ENCODE measurements at regions not wholly inside any gene's neighbourhood (a gene's known extent, or its start where the extent isn't known, plus 50 kb on each side); places are given as distances from the start of the nearest gene placed in this dataset.

- TF ChIP-seq YY1 (IDR thresholded peaks at IDR 0.05; ENCODE audit: extremely low read depth, insufficient replicate concordance, low read depth, low read length) = no peak
- no peak for TF ChIP-seq SIN3A (IDR thresholded peaks at IDR 0.05; ENCODE audit: low read depth)
- no peak for TF ChIP-seq TCF7L2 (IDR thresholded peaks at IDR 0.05; ENCODE audit: borderline replicate concordance, extremely low read depth, insufficient read depth, insufficient read length)
- no peak for TF ChIP-seq FOSL1 (IDR thresholded peaks at IDR 0.05; ENCODE audit: low read depth)
- no peak for TF ChIP-seq ZNF274 (IDR thresholded peaks at IDR 0.05; ENCODE audit: low read depth, low read length)
- no peak for TF ChIP-seq ZFX (IDR thresholded peaks at IDR 0.05)
- TF ChIP-seq CBX3 (IDR thresholded peaks at IDR 0.05; ENCODE audit: low read depth) = no peak
- no peak for TF ChIP-seq SRF (IDR thresholded peaks at IDR 0.05; ENCODE audit: low read depth)
Measured at GRCh38 chr1:67917006-67917405, 83.7 kb upstream of the GNG12 start (continued).

GRCh38 chr1:67916140-67916886 is 83.0 kb upstream of the GNG12 start:
- POLR2A ChIA-PET = no interaction called here
- Histone ChIP-seq H3K9me2 (ENCODE audit: insufficient read depth) (no peaks in the 10 kb centered on the region), H3K4me2 (ENCODE audit: low read length) (no peak overlapping the region), H3K4me3 (replicated peaks in 1 of 2; ENCODE audit: low read depth in 1 of 2, low read length in 2 of 2) (no peak overlapping the region), H3K9me3 (ENCODE audit: control insufficient read depth in 1 of 2, insufficient read depth in 1 of 2, low read depth in 1 of 2, low read length in 2 of 2) (no peaks in the 10 kb centered on the region), H3K79me2 (ENCODE audit: insufficient read depth, low read length) (no peaks in the 10 kb centered on the region), H3K27me3 (ENCODE audit: insufficient read depth, low read length) (no peaks in the 10 kb centered on the region), H4K20me1 (ENCODE audit: insufficient read depth) (no peaks in the 10 kb centered on the region), H3K36me3 (ENCODE audit: control insufficient read depth in 1 of 2, insufficient read depth in 2 of 2, low read length in 2 of 2) (no peaks in the 10 kb centered on the region), H3K4me1 (ENCODE audit: control insufficient read depth in 1 of 2, insufficient read depth in 2 of 2, low read length in 2 of 2) (no peaks in the 10 kb centered on the region), H3K27ac (ENCODE audit: low read depth, low read length) (no peak overlapping the region), H2AFZ (ENCODE audit: low read depth, low read length, poor library complexity, severe bottlenecking) (no peak overlapping the region), H3K9ac (ENCODE audit: low read length) (no peak overlapping the region)
- RAD21 ChIA-PET (ENCODE audit: low non-redundant PET in 1 of 2, low total read pairs in 2 of 2, uncharacterized antibody in 2 of 2, unreplicated experiment in 2 of 2) = no interaction called here
- CTCF ChIA-PET = no interaction called here
- no TSS peak for BruUV-seq (replicated peaks)
- intact Hi-C loops (cut with micrococcal nuclease) = no loop called here
- ATAC-seq (no peak), DNase-seq (ENCODE audit: low read depth, low spot score) (no peak)
- TF ChIP-seq MAX (IDR thresholded peaks at IDR 0.05) = no peak
- no peak for TF ChIP-seq ZNF274 (IDR thresholded peaks at IDR 0.05; ENCODE audit: low read depth, low read length)
- TF ChIP-seq SRF (IDR thresholded peaks at IDR 0.05; ENCODE audit: low read depth) = no peak
- TF ChIP-seq TCF7L2 (IDR thresholded peaks at IDR 0.05; ENCODE audit: borderline replicate concordance, extremely low read depth, insufficient read depth, insufficient read length) = no peak
- no peak for TF ChIP-seq CEBPB (IDR thresholded peaks at IDR 0.05; ENCODE audit: low read depth)
- no peak for TF ChIP-seq FOSL1 (IDR thresholded peaks at IDR 0.05; ENCODE audit: low read depth)
- TF ChIP-seq ATF3 (IDR thresholded peaks at IDR 0.05) = no peak
- TF ChIP-seq CBX3 (IDR thresholded peaks at IDR 0.05; ENCODE audit: low read depth) = no peak
- no peak for TF ChIP-seq ZBTB33 (IDR thresholded peaks at IDR 0.05; ENCODE audit: extremely low read depth, insufficient replicate concordance, low read length)
- TF ChIP-seq ELF1 (IDR thresholded peaks at IDR 0.05; ENCODE audit: borderline replicate concordance, low read depth) = no peak
- no peak for TF ChIP-seq EZH2phosphoT487 (IDR thresholded peaks at IDR 0.05; ENCODE audit: borderline replicate concordance)
- TF ChIP-seq CTCF (IDR thresholded peaks at IDR 0.05 in 2 of 3, conservative IDR thresholded peaks at IDR 0.05 in 1 of 3; ENCODE audit: borderline replicate concordance in 1 of 3, insufficient read depth in 1 of 3, low read depth in 2 of 3, low read length in 2 of 3) = no peak
- TF ChIP-seq POLR2A (IDR thresholded peaks at IDR 0.05; ENCODE audit: borderline replicate concordance, extremely low read depth, insufficient read depth, insufficient read length) = no peak
- no peak for TF ChIP-seq SP1 (IDR thresholded peaks at IDR 0.05; ENCODE audit: low read depth)
